H1 (cell line): ENCODE measurements at regions not wholly inside any gene's neighbourhood (a gene's known extent, or its start where the extent isn't known, plus 50 kb on each side); places are given as distances from the start of the nearest gene placed in this dataset.

Experiments used
- CTCF ChIA-PET: fragments of 300-600 bp; sonication (Branson Sonifier 250); formaldehyde crosslinking; loops from one replicate; lab custom pipeline; 2021; ENCODE audit not compliant: partially characterized antibody; lab: Charles Lee
- POLR2A ChIA-PET: fragments of 300-600 bp; sonication (Branson Sonifier 250); formaldehyde crosslinking; loops from one replicate; lab custom pipeline; 2021; ENCODE audit warnings: inconsistent platforms; ENCODE audit not compliant: partially characterized antibody; lab: Charles Lee
- DNase-seq, 2 experiments: peaks; one replicate each; pipeline versions ENCODE4 v3.0.0 to v3.0.0-alpha.2; 2010 to 2022; ENCODE audit warnings: low spot score in 2 of 2, low read depth in 1 of 2, mixed read lengths in 1 of 2
- FAIRE-seq: peaks from 2 replicates; lab custom pipeline; 2011; peaks lifted over from hg19 to GRCh38; lab: Jason Lieb, UNC
- H2AFZ ChIP-seq: 2 replicates; pipeline ENCODE4 v1.8.1; 2012; ENCODE audit warnings: low read length, inconsistent platforms
- H2AK5ac ChIP-seq: 2 replicates; pipeline ENCODE4 v1.6.1; 2013; ENCODE audit warnings: low read depth, low read length
- H2BK120ac ChIP-seq: replicated peaks from 2 replicates; pipeline ENCODE3; 2013; ENCODE audit warnings: low read depth, low read length, inconsistent platforms
- H2BK12ac ChIP-seq: 2 replicates; pipeline ENCODE4 v1.6.1; 2013; ENCODE audit warnings: low read depth, low read length
- H2BK15ac ChIP-seq: 2 replicates; pipeline ENCODE4 v1.6.1; 2013; ENCODE audit warnings: low read length
- H2BK20ac ChIP-seq: 2 replicates; pipeline ENCODE4 v1.6.1; 2013; ENCODE audit warnings: low read length
- H2BK5ac ChIP-seq: 2 replicates; pipeline ENCODE4 v1.6.1; 2013; ENCODE audit warnings: low read depth, low read length
- H3K14ac ChIP-seq: 2 replicates; pipeline ENCODE4 v1.6.1; 2013; ENCODE audit warnings: inconsistent platforms; ENCODE audit not compliant: insufficient read length
- H3K18ac ChIP-seq: 2 replicates; pipeline ENCODE4 v1.6.1; 2013; ENCODE audit warnings: low read length; ENCODE audit errors: extremely low read depth
- H3K23ac ChIP-seq: 2 replicates; pipeline ENCODE4 v1.6.1; 2013; ENCODE audit warnings: inconsistent platforms; ENCODE audit not compliant: insufficient read length
- H3K23me2 ChIP-seq: 2 replicates; pipeline ENCODE4 v1.6.1; 2013; ENCODE audit warnings: low read depth, low read length
- H3K27ac ChIP-seq: 2 replicates; pipeline ENCODE4 v1.6.1; 2011; ENCODE audit warnings: low read depth, low read length, inconsistent platforms
- H3K27me3 ChIP-seq, 4 experiments: replicated peaks in 1 of 4; 1 replicate in 1 of 4; 2 replicates in 3 of 4; pipeline versions ENCODE4 v1.6.1 to v1.8.1; 2011 to 2013; ENCODE audit warnings: low read length in 3 of 4, mild to moderate bottlenecking in 3 of 4, inconsistent platforms in 2 of 4, mixed read lengths in 2 of 4, moderate library complexity in 1 of 4; ENCODE audit not compliant: control insufficient read depth in 3 of 4, insufficient read depth in 3 of 4; ENCODE audit errors: extremely low read depth in 1 of 4
- H3K36me3 ChIP-seq, 4 experiments: 2 replicates each; pipeline versions ENCODE4 v1.6.1 to v1.8.1; 2011 to 2013; ENCODE audit warnings: mild to moderate bottlenecking in 4 of 4, low read length in 3 of 4, moderate library complexity in 2 of 4, control low read depth in 1 of 4, inconsistent platforms in 1 of 4; ENCODE audit not compliant: insufficient read depth in 4 of 4, control insufficient read depth in 2 of 4
- H3K4ac ChIP-seq: replicated peaks from 2 replicates; pipeline ENCODE3; 2013; ENCODE audit warnings: low read length, low read depth, mixed read lengths, inconsistent platforms; ENCODE audit not compliant: insufficient read length
- H3K4me1 ChIP-seq, 4 experiments: replicated peaks in 1 of 4; 1 replicate in 1 of 4; 2 replicates in 3 of 4; pipeline versions ENCODE4 v1.6.1 to v1.8.1; 2011 to 2013; ENCODE audit warnings: low read length in 3 of 4, inconsistent platforms in 2 of 4, mixed read lengths in 1 of 4; ENCODE audit not compliant: insufficient read depth in 4 of 4, control insufficient read depth in 3 of 4
- H3K4me2 ChIP-seq, 2 experiments: 2 replicates each; pipeline versions ENCODE4 v1.6.1 to v1.8.1; 2011 to 2013; ENCODE audit warnings: low read depth in 2 of 2, low read length in 2 of 2, control low read depth in 1 of 2, inconsistent platforms in 1 of 2, mild to moderate bottlenecking in 1 of 2; ENCODE audit not compliant: insufficient read depth in 1 of 2
- H3K4me3 ChIP-seq, 4 experiments: fragments of 200-600, 300-600 bp in 1 of 4; sonication (generic), shearing (Covaris generic), sonication (Bioruptor Twin) in 1 of 4; 2 replicates each; pipeline versions ENCODE4 v1.5.1 to v1.8.1; 2011 to 2016; ENCODE audit warnings: low read length in 4 of 4, low read depth in 3 of 4, control low read depth in 2 of 4, inconsistent platforms in 2 of 4, mild to moderate bottlenecking in 2 of 4, mixed read lengths in 1 of 4, moderate library complexity in 1 of 4; ENCODE audit not compliant: insufficient read depth in 2 of 4; ENCODE audit errors: extremely low read depth in 1 of 4
- H3K56ac ChIP-seq: replicated peaks from 2 replicates; pipeline ENCODE3; 2013; ENCODE audit warnings: low read depth, mild to moderate bottlenecking, mixed read lengths, low read length, inconsistent platforms; ENCODE audit not compliant: insufficient read length
- H3K79me1 ChIP-seq: 2 replicates; pipeline ENCODE4 v1.6.1; 2013; ENCODE audit warnings: low read depth, low read length, control low read depth
- H3K79me2 ChIP-seq, 2 experiments: 2 replicates each; pipeline versions ENCODE4 v1.6.1 to v1.8.1; 2012 to 2013; ENCODE audit warnings: low read length in 2 of 2, mild to moderate bottlenecking in 2 of 2, inconsistent platforms in 1 of 2; ENCODE audit not compliant: insufficient read depth in 2 of 2, control insufficient read depth in 1 of 2
- H3K9ac ChIP-seq, 4 experiments: replicated peaks in 1 of 4; 1 replicate in 1 of 4; 2 replicates in 3 of 4; pipeline versions ENCODE4 v1.6.1 to v1.8.1; 2011 to 2013; ENCODE audit warnings: low read depth in 3 of 4, low read length in 3 of 4, control low read depth in 2 of 4, mild to moderate bottlenecking in 2 of 4, moderate library complexity in 2 of 4, inconsistent platforms in 1 of 4; ENCODE audit errors: extremely low read depth in 1 of 4
- H3K9me3 ChIP-seq, 2 experiments: 2 replicates each; pipeline versions ENCODE4 v1.6.1 to v1.8.1; 2012 to 2013; ENCODE audit warnings: mild to moderate bottlenecking in 2 of 2, moderate library complexity in 2 of 2, control low read depth in 1 of 2, inconsistent platforms in 1 of 2, low read depth in 1 of 2, low read length in 1 of 2, mixed read lengths in 1 of 2; ENCODE audit not compliant: insufficient read depth in 2 of 2
- H4K20me1 ChIP-seq, 2 experiments: replicated peaks in 1 of 2; 2 replicates each; pipeline versions ENCODE3 to v1.8.1; 2011 to 2013; ENCODE audit warnings: inconsistent platforms in 2 of 2, low read length in 2 of 2, mild to moderate bottlenecking in 1 of 2; ENCODE audit not compliant: insufficient read depth in 2 of 2, control insufficient read depth in 1 of 2
- H4K5ac ChIP-seq: 2 replicates; pipeline ENCODE4 v1.6.1; 2013; ENCODE audit warnings: low read length, low read depth, mixed read lengths, inconsistent platforms; ENCODE audit not compliant: insufficient read length
- H4K8ac ChIP-seq: 2 replicates; pipeline ENCODE4 v1.8.0; 2013; ENCODE audit warnings: mild to moderate bottlenecking, moderate library complexity, low read length, inconsistent platforms; ENCODE audit not compliant: insufficient read depth; ENCODE audit errors: extremely low read depth
- H4K91ac ChIP-seq: replicated peaks from 2 replicates; pipeline ENCODE3; 2013; ENCODE audit warnings: low read length, mixed read lengths, inconsistent platforms; ENCODE audit not compliant: insufficient read length
- BACH1 ChIP-seq: IDR thresholded peaks from 2 replicates; pipeline ENCODE4 v1.6.1; 2012; ENCODE audit warnings: low read length, improper control_type of control experiment
- CBX5 ChIP-seq: fragments of 300-800, 300-1000 bp; sonication (generic); IDR thresholded peaks from 2 replicates; pipeline ENCODE4 v1.7.1; 2016; ENCODE audit warnings: antibody characterized with exemption, low read length, low read depth
- CHD2 ChIP-seq: IDR thresholded peaks from 2 replicates; pipeline ENCODE4 v1.6.1; 2012; ENCODE audit warnings: low read length, improper control_type of control experiment
- EGR1 ChIP-seq: IDR thresholded peaks from 2 replicates; pipeline ENCODE4 v1.6.1; 2011; ENCODE audit warnings: low read depth, low read length, borderline replicate concordance
- EP300 ChIP-seq, 2 experiments: IDR thresholded peaks; 1 replicate in 1 of 2; 2 replicates in 1 of 2; pipeline ENCODE4 v1.6.1; 2011 to 2012; ENCODE audit warnings: low read depth in 2 of 2, low read length in 2 of 2, mild to moderate bottlenecking in 2 of 2, borderline replicate concordance in 1 of 2, inconsistent platforms in 1 of 2, moderate library complexity in 1 of 2
- FOSL1 ChIP-seq: IDR thresholded peaks from 2 replicates; pipeline ENCODE4 v1.6.1; 2011; ENCODE audit warnings: mild to moderate bottlenecking, low read depth, low read length, moderate library complexity; ENCODE audit not compliant: insufficient read depth
- HDAC6 ChIP-seq: IDR thresholded peaks from one replicate; pipeline ENCODE4 v1.7.1; 2012; ENCODE audit warnings: low read depth, mild to moderate bottlenecking, inconsistent platforms, low read length, moderate library complexity
- JUND ChIP-seq: IDR thresholded peaks from 2 replicates; pipeline ENCODE4 v1.6.1; 2011; ENCODE audit warnings: mild to moderate bottlenecking, improper control_type of control experiment, low read length
- MAFK ChIP-seq: IDR thresholded peaks from 2 replicates; pipeline ENCODE4 v1.6.1; 2012; ENCODE audit warnings: low read depth, mild to moderate bottlenecking, improper control_type of control experiment, low read length
- POU5F1 ChIP-seq: IDR thresholded peaks from 2 replicates; pipeline ENCODE4 v1.6.1; 2011; ENCODE audit warnings: low read depth, mild to moderate bottlenecking, low read length, moderate library complexity
- RAD21 ChIP-seq, 2 experiments: IDR thresholded peaks in 1 of 2; conservative IDR thresholded peaks in 1 of 2; 2 replicates each; pipeline ENCODE4 v1.6.1; 2011; ENCODE audit warnings: low read depth in 2 of 2, low read length in 2 of 2, improper control_type of control experiment in 1 of 2, inconsistent platforms in 1 of 2, mild to moderate bottlenecking in 1 of 2, moderate library complexity in 1 of 2
- RNF2 ChIP-seq: fragments of 200-900, 300-1000 bp; sonication (generic); IDR thresholded peaks from 2 replicates; pipeline ENCODE4 v1.7.1; 2016; ENCODE audit warnings: borderline replicate concordance, low read depth, mild to moderate bottlenecking, antibody characterized with exemption, low read length; ENCODE audit not compliant: poor library complexity, severe bottlenecking; ENCODE audit errors: missing control alignments
- SP4 ChIP-seq: IDR thresholded peaks from 2 replicates; pipeline ENCODE4 v1.6.1; 2012; ENCODE audit warnings: low read length, inconsistent platforms
- SUZ12 ChIP-seq: fragments of 200-600 bp; sonication (generic); IDR thresholded peaks from 2 replicates; pipeline ENCODE4 v1.6.1; 2012; ENCODE audit warnings: mild to moderate bottlenecking, inconsistent platforms, low read length, moderate library complexity, mixed read lengths
- YY1 ChIP-seq: IDR thresholded peaks from 2 replicates; pipeline ENCODE4 v1.6.1; 2011; ENCODE audit warnings: low read depth, mild to moderate bottlenecking, low read length
- WGBS, 2 experiments: shearing (Covaris generic) in 1 of 2; methylation state at CpG; one replicate each; pipeline versions ENCODE4 v1.1.6 to v1.1.7; 2013 to 2015; ENCODE audit warnings: low lambda C conversion rate in 2 of 2, mixed read lengths in 2 of 2, inconsistent platforms in 1 of 2, low coverage in 1 of 2, missing lambda C conversion rate in 1 of 2; ENCODE audit not compliant: insufficient replicate concordance in 2 of 2, insufficient coverage in 1 of 2, insufficient read length in 1 of 2; ENCODE audit errors: extremely low coverage in 1 of 2, missing lambda C conversion rate in 1 of 2; 5-methylcytosine and 5-hydroxymethylcytosine counted together

DNA sequence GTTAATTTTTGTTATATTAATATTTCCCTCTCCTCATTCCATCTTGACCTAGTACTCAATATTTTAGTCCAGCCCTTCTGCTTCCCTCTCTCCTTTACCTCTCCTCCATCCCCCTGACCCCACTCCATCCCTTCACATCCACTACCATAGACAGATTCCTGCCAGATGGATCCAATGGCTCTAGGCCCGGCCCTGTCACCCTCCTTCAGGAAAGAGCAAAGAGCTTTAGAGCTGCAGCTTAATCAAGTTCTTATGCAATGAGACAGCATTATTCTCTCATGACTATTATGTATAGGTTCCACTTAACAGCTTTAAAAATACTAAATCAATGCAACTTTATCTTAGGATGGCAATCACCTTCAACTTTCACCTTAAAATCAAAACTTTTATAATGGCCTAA lies 200.7 kb upstream of the TTC14 start:
- no peak overlapping the region for H3K4me2 ChIP-seq
- no peaks in the 10 kb centered on the region for H3K79me2 ChIP-seq
- H2BK12ac ChIP-seq, result no peak overlapping the region
- CTCF ChIA-PET, result no interaction called here
- no peaks in the 10 kb centered on the region for H3K9me3 ChIP-seq
- H3K56ac ChIP-seq, result no peak overlapping the region
- H4K5ac ChIP-seq, result no peak overlapping the region
- WGBS, 2 experiments, result 94% methylated on average over 1 of the region's 1 CpG; no CpG with 5 or more reads in 1 of the 2 experiments
- no peak for DNase-seq
- no peak overlapping the region for H2BK5ac ChIP-seq
- H4K8ac ChIP-seq, result no peak overlapping the region
- H2AFZ ChIP-seq, result no peak overlapping the region
- H3K4me3 ChIP-seq, result no peak overlapping the region
- no peak overlapping the region for H2BK120ac ChIP-seq
- FAIRE-seq, result no peak
- H3K9ac ChIP-seq, result no peak overlapping the region
- H3K27ac ChIP-seq, result no peak overlapping the region
- no peak overlapping the region for H2BK20ac ChIP-seq
- no peak overlapping the region for H3K14ac ChIP-seq
- H3K18ac ChIP-seq, result no peak overlapping the region
- H4K91ac ChIP-seq, result no peak overlapping the region
- no peak overlapping the region for H2BK15ac ChIP-seq
- no peaks in the 10 kb centered on the region for H3K23me2 ChIP-seq
- H4K20me1 ChIP-seq, result no peaks in the 10 kb centered on the region
- POLR2A ChIA-PET, result no interaction called here
- H3K23ac ChIP-seq, result no peak overlapping the region
- H3K4me1 ChIP-seq, result no peaks in the 10 kb centered on the region
- no peaks in the 10 kb centered on the region for H3K79me1 ChIP-seq
- H3K27me3 ChIP-seq, result no peaks in the 10 kb centered on the region
- H3K4ac ChIP-seq, result no peak overlapping the region
- H3K36me3 ChIP-seq, result no peaks in the 10 kb centered on the region
- no peak overlapping the region for H2AK5ac ChIP-seq
- no peak for TF ChIP-seq JUND
- TF ChIP-seq YY1, result no peak
- no peak for TF ChIP-seq CBX5
- TF ChIP-seq SP4, result no peak
- no peak for TF ChIP-seq SUZ12
- no peak for TF ChIP-seq FOSL1
- TF ChIP-seq EGR1, result no peak
- TF ChIP-seq RNF2, result no peak
- no peak for TF ChIP-seq MAFK
- no peak for TF ChIP-seq HDAC6
- TF ChIP-seq CHD2, result no peak
- TF ChIP-seq RAD21 (IDR thresholded peaks at IDR 0.05 in 1 of 2, conservative IDR thresholded peaks at IDR 0.05 in 1 of 2; ENCODE audit: low read depth in 2 of 2, low read length in 2 of 2), result no peak
- no peak for TF ChIP-seq BACH1
- TF ChIP-seq EP300 (IDR thresholded peaks at IDR 0.05; ENCODE audit: borderline replicate concordance in 1 of 2, low read depth in 2 of 2, low read length in 2 of 2), result no peak
- TF ChIP-seq POU5F1, result no peak
